ENCODE measurements at regions not wholly inside any gene's neighbourhood (a gene's known extent, or its start where the extent isn't known, plus 50 kb on each side); places are given as distances from the start of the nearest gene placed in this dataset.

DNA sequence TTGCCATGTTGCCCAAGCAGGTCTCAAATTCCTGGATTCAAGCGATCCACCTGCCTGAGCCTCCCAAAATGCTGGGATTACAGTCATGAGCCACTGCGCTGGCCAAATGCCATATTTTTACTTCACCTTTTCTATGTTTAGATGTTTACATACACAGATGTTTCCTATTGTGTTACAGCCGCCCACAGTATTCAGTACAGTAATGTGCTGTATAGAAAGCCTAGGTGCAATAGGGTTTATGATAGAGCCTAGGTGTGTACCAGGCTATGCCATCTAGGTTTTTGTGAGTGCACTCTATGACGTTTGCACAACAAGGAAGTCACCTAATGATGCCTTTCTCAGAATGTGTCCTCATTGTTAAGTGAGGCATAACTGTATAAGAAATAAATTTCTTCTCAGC, 153.4 kb downstream of the CHRM3 start:
- no peak for TF ChIP-seq EP300 (IDR thresholded peaks at IDR 0.05)
- no peak for TF ChIP-seq POLR2AphosphoS5 (IDR thresholded peaks at IDR 0.05)
- TF ChIP-seq, protein P1, sequence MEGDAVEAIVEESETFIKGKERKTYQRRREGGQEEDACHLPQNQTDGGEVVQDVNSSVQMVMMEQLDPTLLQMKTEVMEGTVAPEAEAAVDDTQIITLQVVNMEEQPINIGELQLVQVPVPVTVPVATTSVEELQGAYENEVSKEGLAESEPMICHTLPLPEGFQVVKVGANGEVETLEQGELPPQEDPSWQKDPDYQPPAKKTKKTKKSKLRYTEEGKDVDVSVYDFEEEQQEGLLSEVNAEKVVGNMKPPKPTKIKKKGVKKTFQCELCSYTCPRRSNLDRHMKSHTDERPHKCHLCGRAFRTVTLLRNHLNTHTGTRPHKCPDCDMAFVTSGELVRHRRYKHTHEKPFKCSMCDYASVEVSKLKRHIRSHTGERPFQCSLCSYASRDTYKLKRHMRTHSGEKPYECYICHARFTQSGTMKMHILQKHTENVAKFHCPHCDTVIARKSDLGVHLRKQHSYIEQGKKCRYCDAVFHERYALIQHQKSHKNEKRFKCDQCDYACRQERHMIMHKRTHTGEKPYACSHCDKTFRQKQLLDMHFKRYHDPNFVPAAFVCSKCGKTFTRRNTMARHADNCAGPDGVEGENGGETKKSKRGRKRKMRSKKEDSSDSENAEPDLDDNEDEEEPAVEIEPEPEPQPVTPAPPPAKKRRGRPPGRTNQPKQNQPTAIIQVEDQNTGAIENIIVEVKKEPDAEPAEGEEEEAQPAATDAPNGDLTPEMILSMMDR (IDR thresholded peaks at IDR 0.05): no peak
- no peak for TF ChIP-seq POLR2A (IDR thresholded peaks at IDR 0.05)
- Histone ChIP-seq H3K27ac (no peak overlapping the region), H3K4me1 (peaks cover 0 to 41% (median 31%) of the 10 kb centered on the region in 4 donors), H3K9me3 (no peaks in the 10 kb centered on the region), H3K36me3 (no peaks in the 10 kb centered on the region), H3K27me3 (no peaks in the 10 kb centered on the region), H3K4me3 (no peak overlapping the region)
- no peak for DNase-seq
- 71 to 72% methylated on average over 4 of the region's 4 CpGs for whole genome bisulfite sequencing, 2 donors
- intact Hi-C loops (cut with DNase I): loop anchor here (10.0 kb wide), 1 partner anchor 155 kb away; the partner anchor contains the start of gene CHRM3

GRCh38 chr1:239543873-239544272, 157.5 kb downstream of the CHRM3 start:
- TF ChIP-seq POLR2AphosphoS5 (IDR thresholded peaks at IDR 0.05) (no peak), POLR2A (IDR thresholded peaks at IDR 0.05) (no peak), EP300 (IDR thresholded peaks at IDR 0.05) (no peak)
- TF ChIP-seq, protein P1 (IDR thresholded peaks at IDR 0.05): no peak
- Histone ChIP-seq H3K9me3 (no peaks in the 10 kb centered on the region), H3K27ac (no peak overlapping the region), H3K36me3 (no peaks in the 10 kb centered on the region), H3K4me3 (no peak overlapping the region), H3K27me3 (no peaks in the 10 kb centered on the region), H3K4me1 (peaks cover 0 to 20% (median 10%) of the 10 kb centered on the region in 4 donors)
- DNase-seq: no peak
- intact Hi-C loops (cut with DNase I): loop anchor here (10.0 kb wide), 1 partner anchor 159 kb away; the partner anchor contains the start of gene CHRM3
- 92 to 98% methylated on average over 2 of the region's 2 CpGs for WGBS, 2 donors

DNA sequence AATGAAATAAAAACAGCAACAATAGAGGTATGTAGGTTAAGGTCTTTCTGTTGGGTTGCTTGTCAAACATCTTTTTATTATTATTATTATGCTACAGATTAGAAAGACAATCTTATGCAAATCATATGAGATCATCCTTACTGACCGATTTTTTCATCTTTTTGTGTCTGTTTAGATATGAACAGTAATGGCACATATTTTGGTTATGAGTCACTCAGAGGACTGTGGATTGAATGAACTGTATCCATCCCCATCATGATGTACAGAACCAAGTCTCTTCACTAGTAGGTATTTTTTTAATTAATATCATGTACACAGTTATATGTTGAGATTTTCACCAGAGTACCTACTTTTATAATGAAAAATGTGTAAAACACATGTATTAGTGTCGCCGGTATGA, 159.1 kb downstream of the CHRM3 start:
- 85 to 92% methylated on average over 3 of the region's 3 CpGs for WGBS, 2 donors
- H3K4me3 ChIP-seq: no peak overlapping the region
- DNase-seq: no peak
- H3K9me3 ChIP-seq: no peaks in the 10 kb centered on the region
- H3K4me1 ChIP-seq: peaks cover 0 to 12% (median 3%) of the 10 kb centered on the region in 4 donors
- no peak overlapping the region for H3K27ac ChIP-seq
- no peaks in the 10 kb centered on the region for H3K27me3 ChIP-seq
- TF ChIP-seq, protein P1 (IDR thresholded peaks at IDR 0.05): no peak
- TF ChIP-seq POLR2AphosphoS5 (IDR thresholded peaks at IDR 0.05) (no peak), POLR2A (IDR thresholded peaks at IDR 0.05) (no peak), EP300 (IDR thresholded peaks at IDR 0.05) (no peak)
- intact Hi-C loops (cut with DNase I): loop anchor here (10.0 kb wide), 1 partner anchor 161 kb away; the partner anchor contains the start of gene CHRM3
- H3K36me3 ChIP-seq: no peaks in the 10 kb centered on the region

GRCh38 chr1:239547987-239548386, 161.6 kb downstream of the CHRM3 start:
- H3K27me3 ChIP-seq: no peaks in the 10 kb centered on the region
- no peak for DNase-seq
- H3K4me3 ChIP-seq: no peak overlapping the region
- H3K4me1 ChIP-seq: peaks cover 0 to 12% (median 3%) of the 10 kb centered on the region in 4 donors
- intact Hi-C loops (cut with DNase I): loop anchor here (10.0 kb wide), 1 partner anchor 163 kb away; the partner anchor contains the start of gene CHRM3
- no peaks in the 10 kb centered on the region for H3K9me3 ChIP-seq
- no peak overlapping the region for H3K27ac ChIP-seq
- TF ChIP-seq, protein P1 (IDR thresholded peaks at IDR 0.05): no peak
- TF ChIP-seq POLR2AphosphoS5 (IDR thresholded peaks at IDR 0.05) (no peak), POLR2A (IDR thresholded peaks at IDR 0.05) (no peak), EP300 (IDR thresholded peaks at IDR 0.05) (no peak)
- 44 to 77% methylated on average over 2 of the region's 2 CpGs for WGBS, 2 donors
- no peaks in the 10 kb centered on the region for H3K36me3 ChIP-seq

DNA sequence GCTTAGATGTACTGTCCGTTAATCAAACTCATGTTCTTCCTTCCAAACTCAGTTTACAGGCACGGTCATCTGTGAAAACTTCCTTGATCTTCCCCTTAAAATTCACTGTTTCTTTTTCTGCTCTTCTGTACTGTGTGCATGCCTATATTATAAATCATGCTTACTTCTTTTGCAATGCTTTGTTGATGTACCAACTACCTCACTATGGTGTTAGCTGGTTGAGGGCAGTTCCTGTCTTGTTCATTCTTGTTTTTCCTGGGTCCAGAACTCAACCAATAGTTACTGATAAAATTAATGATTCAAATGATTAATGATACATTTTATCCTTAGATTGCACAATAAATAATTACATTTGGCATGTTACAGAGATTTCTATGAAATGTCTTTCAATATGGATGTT, 163.8 kb downstream of the CHRM3 start:
- Histone ChIP-seq H3K9me3 (no peaks in the 10 kb centered on the region), H3K4me3 (no peak overlapping the region), H3K4me1 (peaks cover 0 to 12% (median 3%) of the 10 kb centered on the region in 4 donors), H3K36me3 (no peaks in the 10 kb centered on the region), H3K27me3 (no peaks in the 10 kb centered on the region), H3K27ac (no peak overlapping the region)
- 94% methylated on average over 2 of the region's 2 CpGs for WGBS, 2 donors
- no peak for TF ChIP-seq POLR2A (IDR thresholded peaks at IDR 0.05)
- TF ChIP-seq EP300 (IDR thresholded peaks at IDR 0.05): no peak
- no peak for TF ChIP-seq POLR2AphosphoS5 (IDR thresholded peaks at IDR 0.05)
- TF ChIP-seq, protein P1 (IDR thresholded peaks at IDR 0.05): no peak
- no peak for DNase-seq
- intact Hi-C loops (cut with DNase I): no loop called here
